ENCODE measurements at regions not wholly inside any gene's neighbourhood (a gene's known extent, or its start where the extent isn't known, plus 50 kb on each side); places are given as distances from the start of the nearest gene placed in this dataset.

DNA sequence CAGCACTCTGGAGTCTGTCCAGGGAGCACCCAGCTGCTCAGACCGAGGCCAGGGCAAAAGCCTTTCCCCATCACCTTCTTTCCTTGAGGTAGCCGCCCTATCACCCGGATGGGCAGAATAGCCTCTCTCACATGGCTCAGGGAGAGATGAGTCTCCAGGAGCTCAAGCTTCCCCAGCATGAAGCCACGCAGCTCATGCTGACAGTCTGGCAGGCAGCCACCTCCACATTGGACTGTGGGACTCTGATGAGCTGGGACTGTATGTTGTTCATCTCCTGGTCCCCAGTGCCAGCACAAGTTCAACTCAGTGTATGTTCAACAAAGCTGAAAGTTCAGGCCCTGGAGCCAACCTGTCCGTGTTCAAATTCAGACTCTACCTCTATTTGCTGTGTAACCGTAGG is 75.2 kb upstream of the ZC3H12A start:
- TF ChIP-seq, protein P1, sequence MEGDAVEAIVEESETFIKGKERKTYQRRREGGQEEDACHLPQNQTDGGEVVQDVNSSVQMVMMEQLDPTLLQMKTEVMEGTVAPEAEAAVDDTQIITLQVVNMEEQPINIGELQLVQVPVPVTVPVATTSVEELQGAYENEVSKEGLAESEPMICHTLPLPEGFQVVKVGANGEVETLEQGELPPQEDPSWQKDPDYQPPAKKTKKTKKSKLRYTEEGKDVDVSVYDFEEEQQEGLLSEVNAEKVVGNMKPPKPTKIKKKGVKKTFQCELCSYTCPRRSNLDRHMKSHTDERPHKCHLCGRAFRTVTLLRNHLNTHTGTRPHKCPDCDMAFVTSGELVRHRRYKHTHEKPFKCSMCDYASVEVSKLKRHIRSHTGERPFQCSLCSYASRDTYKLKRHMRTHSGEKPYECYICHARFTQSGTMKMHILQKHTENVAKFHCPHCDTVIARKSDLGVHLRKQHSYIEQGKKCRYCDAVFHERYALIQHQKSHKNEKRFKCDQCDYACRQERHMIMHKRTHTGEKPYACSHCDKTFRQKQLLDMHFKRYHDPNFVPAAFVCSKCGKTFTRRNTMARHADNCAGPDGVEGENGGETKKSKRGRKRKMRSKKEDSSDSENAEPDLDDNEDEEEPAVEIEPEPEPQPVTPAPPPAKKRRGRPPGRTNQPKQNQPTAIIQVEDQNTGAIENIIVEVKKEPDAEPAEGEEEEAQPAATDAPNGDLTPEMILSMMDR (IDR thresholded peaks at IDR 0.05; ENCODE audit: insufficient read depth, low read length) = no peak
- no peak for TF ChIP-seq GABPA (IDR thresholded peaks at IDR 0.05; ENCODE audit: low read depth)
- no peak for TF ChIP-seq POLR2AphosphoS5 (IDR thresholded peaks at IDR 0.05; ENCODE audit: low read depth)
- TF ChIP-seq, protein P2, sequence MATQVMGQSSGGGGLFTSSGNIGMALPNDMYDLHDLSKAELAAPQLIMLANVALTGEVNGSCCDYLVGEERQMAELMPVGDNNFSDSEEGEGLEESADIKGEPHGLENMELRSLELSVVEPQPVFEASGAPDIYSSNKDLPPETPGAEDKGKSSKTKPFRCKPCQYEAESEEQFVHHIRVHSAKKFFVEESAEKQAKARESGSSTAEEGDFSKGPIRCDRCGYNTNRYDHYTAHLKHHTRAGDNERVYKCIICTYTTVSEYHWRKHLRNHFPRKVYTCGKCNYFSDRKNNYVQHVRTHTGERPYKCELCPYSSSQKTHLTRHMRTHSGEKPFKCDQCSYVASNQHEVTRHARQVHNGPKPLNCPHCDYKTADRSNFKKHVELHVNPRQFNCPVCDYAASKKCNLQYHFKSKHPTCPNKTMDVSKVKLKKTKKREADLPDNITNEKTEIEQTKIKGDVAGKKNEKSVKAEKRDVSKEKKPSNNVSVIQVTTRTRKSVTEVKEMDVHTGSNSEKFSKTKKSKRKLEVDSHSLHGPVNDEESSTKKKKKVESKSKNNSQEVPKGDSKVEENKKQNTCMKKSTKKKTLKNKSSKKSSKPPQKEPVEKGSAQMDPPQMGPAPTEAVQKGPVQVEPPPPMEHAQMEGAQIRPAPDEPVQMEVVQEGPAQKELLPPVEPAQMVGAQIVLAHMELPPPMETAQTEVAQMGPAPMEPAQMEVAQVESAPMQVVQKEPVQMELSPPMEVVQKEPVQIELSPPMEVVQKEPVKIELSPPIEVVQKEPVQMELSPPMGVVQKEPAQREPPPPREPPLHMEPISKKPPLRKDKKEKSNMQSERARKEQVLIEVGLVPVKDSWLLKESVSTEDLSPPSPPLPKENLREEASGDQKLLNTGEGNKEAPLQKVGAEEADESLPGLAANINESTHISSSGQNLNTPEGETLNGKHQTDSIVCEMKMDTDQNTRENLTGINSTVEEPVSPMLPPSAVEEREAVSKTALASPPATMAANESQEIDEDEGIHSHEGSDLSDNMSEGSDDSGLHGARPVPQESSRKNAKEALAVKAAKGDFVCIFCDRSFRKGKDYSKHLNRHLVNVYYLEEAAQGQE (IDR thresholded peaks at IDR 0.05; ENCODE audit: insufficient replicate concordance, low read depth) = no peak
